ENCODE measurements at regions not wholly inside any gene's neighbourhood (a gene's known extent, or its start where the extent isn't known, plus 50 kb on each side); places are given as distances from the start of the nearest gene placed in this dataset.
"Not testable (repeated sequence)": the region's sequence is repeated elsewhere in the genome, so short reads cannot be mapped to it uniquely, and the experiment has no call there.

DNA sequence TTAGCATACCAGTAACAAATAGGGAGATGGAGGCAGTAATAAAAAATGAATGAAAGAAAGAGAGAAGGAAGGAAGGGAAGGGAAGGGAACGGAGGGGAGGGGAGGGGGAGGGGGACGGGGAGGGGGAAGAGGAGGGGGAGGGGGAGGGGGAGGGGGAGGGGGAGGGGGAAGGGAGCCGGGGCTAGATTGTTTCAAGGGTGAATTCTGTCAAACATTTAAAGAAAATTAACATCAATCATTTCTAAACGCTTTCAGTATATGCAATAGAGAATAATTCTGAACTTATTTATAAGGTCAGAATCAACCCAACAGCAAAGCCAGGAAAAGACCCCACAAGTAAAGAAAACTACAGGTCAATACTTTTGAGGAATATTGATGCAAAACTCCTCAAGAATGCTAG lies 858.8 kb upstream of the GYPC start:
- Histone ChIP-seq H3K9me3 (no peaks in the 10 kb centered on the region), H3K4me1 (no peaks in the 10 kb centered on the region), H3K4me3 (ENCODE audit: low read depth, low read length) (no peak overlapping the region), H3K27me3 (no peaks in the 10 kb centered on the region), H3K36me3 (no peaks in the 10 kb centered on the region)
- TF ChIP-seq, protein P1, sequence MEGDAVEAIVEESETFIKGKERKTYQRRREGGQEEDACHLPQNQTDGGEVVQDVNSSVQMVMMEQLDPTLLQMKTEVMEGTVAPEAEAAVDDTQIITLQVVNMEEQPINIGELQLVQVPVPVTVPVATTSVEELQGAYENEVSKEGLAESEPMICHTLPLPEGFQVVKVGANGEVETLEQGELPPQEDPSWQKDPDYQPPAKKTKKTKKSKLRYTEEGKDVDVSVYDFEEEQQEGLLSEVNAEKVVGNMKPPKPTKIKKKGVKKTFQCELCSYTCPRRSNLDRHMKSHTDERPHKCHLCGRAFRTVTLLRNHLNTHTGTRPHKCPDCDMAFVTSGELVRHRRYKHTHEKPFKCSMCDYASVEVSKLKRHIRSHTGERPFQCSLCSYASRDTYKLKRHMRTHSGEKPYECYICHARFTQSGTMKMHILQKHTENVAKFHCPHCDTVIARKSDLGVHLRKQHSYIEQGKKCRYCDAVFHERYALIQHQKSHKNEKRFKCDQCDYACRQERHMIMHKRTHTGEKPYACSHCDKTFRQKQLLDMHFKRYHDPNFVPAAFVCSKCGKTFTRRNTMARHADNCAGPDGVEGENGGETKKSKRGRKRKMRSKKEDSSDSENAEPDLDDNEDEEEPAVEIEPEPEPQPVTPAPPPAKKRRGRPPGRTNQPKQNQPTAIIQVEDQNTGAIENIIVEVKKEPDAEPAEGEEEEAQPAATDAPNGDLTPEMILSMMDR (IDR thresholded peaks at IDR 0.05; ENCODE audit: low read depth, low read length): no peak
- no peak for DNase-seq

DNA sequence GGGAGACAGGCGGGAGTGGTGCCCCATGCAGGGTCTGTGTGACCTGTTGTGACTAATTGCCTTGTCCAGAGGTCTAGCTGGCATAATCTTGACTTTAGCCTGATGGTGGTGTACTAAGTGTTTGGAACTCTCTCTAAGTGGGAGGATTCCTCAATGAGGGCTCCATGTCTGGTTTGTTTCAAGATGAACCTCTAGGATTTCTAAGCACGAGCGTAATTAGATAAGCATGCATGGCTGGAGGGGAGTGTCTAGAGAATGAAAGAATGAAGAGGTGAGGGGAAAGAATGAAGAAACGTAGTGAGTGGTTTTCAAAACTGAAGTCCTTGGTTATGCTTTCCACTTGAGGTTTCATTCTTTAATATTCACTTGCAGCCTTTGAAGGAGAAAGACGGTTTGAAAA lies 833.2 kb upstream of the GYPC start:
- H3K9me3 ChIP-seq: no peaks in the 10 kb centered on the region
- H3K4me3 ChIP-seq (ENCODE audit: low read depth, low read length): no peak overlapping the region

DNA sequence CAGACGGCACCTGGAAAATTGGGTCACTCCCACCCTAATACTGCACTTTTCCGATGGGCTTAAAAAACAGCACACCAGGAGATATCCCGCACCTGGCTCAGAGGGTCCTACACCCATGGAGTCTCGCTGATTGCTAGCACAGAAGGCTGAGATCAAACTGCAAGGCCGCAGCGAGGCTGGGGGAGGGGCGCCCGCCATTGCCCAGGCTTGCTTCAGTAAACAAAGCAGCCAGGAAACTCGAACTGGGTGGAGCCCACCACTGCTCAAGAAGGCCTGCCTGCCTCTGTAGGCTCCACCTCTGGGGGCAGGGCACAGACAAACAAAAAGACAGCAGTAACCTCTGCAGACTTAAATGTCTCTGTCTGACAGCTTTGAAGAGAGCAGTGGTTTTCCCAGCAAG lies 830.2 kb upstream of the GYPC start:
- not testable (repeated sequence) for H3K4me3 ChIP-seq (ENCODE audit: low read depth, low read length); DNase-seq; H3K27me3 ChIP-seq; H3K9me3 ChIP-seq; H3K4me1 ChIP-seq; H3K36me3 ChIP-seq

More for the DNA sequence above, 833.2 kb upstream of the GYPC start:
- Histone ChIP-seq H3K27me3 (no peaks in the 10 kb centered on the region), H3K4me1 (no peaks in the 10 kb centered on the region), H3K36me3 (no peaks in the 10 kb centered on the region)
- TF ChIP-seq, protein P1 (IDR thresholded peaks at IDR 0.05; ENCODE audit: low read depth, low read length): no peak
- no peak for DNase-seq

DNA sequence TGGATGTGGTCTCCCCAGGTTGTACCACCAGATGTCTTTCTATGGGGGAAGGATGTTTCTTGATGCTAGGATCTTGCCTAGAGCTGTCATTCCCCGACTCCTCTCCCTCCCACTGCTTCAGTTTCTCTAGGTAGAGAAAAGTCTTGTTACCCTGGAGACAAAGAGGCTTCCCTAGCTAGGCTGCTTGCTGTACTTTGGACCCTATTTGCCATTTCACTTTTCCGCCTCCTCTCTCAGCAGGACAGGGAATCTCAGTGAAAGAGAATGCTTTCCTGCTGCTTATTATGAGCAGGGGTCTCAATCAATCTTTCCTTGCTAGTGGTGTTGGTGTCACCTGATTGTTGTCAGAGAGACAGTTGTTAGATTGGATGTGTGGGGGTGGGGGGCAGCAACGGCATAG lies 818.8 kb upstream of the GYPC start:
- no peak overlapping the region for H3K4me3 ChIP-seq (ENCODE audit: low read depth, low read length)
- H3K27me3 ChIP-seq: no peaks in the 10 kb centered on the region
- H3K9me3 ChIP-seq: no peaks in the 10 kb centered on the region
- H3K4me1 ChIP-seq: no peaks in the 10 kb centered on the region
- no peaks in the 10 kb centered on the region for H3K36me3 ChIP-seq
- DNase-seq: no peak
- TF ChIP-seq, protein P1 (IDR thresholded peaks at IDR 0.05; ENCODE audit: low read depth, low read length): no peak

DNA sequence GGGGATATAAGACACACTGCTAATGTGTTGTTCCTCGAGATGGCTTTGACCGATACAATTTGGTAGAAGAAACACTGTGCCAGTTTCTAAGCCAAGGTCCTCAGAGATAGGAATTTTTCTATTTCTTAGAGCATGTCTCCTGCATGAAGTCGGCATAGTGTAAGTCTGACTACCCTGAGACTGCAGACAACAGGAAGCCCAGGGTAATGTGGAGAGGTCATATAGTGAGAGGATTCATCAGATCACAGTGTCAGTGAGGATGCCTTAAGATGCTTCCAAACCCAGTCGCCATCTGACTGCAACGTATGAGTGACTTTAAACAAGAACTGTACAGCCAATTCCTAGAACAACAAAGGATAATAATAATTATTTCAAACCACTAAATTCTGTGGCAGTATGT lies 818.3 kb upstream of the GYPC start:
- no peaks in the 10 kb centered on the region for H3K36me3 ChIP-seq
- TF ChIP-seq, protein P1 (IDR thresholded peaks at IDR 0.05; ENCODE audit: low read depth, low read length): no peak
- H3K27me3 ChIP-seq: no peaks in the 10 kb centered on the region
- H3K4me3 ChIP-seq (ENCODE audit: low read depth, low read length): no peak overlapping the region
- no peaks in the 10 kb centered on the region for H3K4me1 ChIP-seq
- no peak for DNase-seq
- H3K9me3 ChIP-seq: no peaks in the 10 kb centered on the region

DNA sequence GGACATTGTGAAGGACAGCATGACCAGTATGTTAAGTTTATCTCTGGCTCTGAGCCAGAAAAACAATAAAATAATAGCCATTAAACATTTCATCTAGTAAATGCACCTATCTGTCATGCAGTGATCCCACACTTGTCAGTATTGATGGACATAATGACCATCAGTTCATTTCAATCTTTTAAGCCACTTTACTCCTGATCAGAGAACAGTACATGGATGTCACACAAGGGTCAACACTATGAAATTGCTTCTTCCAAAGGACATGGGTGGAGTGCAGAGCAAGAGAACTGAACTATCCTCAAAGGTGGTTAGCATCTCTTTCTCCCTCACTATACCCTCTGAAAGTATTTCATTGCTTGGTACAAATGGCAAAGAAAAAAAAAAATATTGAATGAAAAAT lies 816.0 kb upstream of the GYPC start:
- Histone ChIP-seq H3K27me3 (no peaks in the 10 kb centered on the region), H3K36me3 (no peaks in the 10 kb centered on the region), H3K4me3 (ENCODE audit: low read depth, low read length) (no peak overlapping the region), H3K9me3 (no peaks in the 10 kb centered on the region), H3K4me1 (no peaks in the 10 kb centered on the region)
- DNase-seq: no peak
- TF ChIP-seq, protein P1 (IDR thresholded peaks at IDR 0.05; ENCODE audit: low read depth, low read length): no peak

DNA sequence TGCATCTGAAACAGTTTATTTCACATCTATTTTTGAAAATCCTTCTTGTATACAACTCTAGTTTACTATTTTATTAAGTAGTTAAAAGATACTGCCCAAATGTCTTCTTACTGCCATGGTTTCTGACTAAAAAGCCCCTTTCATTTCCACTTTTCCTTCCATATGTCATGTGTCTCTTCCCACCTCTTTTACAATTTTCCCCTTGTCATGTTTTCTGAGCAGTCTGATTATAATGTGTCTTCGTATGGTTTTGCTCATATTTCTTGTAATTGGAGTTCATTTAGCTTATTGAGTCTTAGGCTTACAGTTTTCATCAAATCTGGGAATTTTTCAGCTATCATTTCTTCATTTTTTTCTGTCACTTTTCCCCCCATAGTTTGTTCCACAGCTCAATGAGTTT lies 813.9 kb upstream of the GYPC start:
- no peak overlapping the region for H3K4me3 ChIP-seq (ENCODE audit: low read depth, low read length)
- no peak for DNase-seq
- no peaks in the 10 kb centered on the region for H3K4me1 ChIP-seq
- no peaks in the 10 kb centered on the region for H3K27me3 ChIP-seq
- TF ChIP-seq, protein P1 (IDR thresholded peaks at IDR 0.05; ENCODE audit: low read depth, low read length): no peak
- no peaks in the 10 kb centered on the region for H3K36me3 ChIP-seq
- no peaks in the 10 kb centered on the region for H3K9me3 ChIP-seq
